ENCODE measurements at regions not wholly inside any gene's neighbourhood (a gene's known extent, or its start where the extent isn't known, plus 50 kb on each side); places are given as distances from the start of the nearest gene placed in this dataset.

DNA sequence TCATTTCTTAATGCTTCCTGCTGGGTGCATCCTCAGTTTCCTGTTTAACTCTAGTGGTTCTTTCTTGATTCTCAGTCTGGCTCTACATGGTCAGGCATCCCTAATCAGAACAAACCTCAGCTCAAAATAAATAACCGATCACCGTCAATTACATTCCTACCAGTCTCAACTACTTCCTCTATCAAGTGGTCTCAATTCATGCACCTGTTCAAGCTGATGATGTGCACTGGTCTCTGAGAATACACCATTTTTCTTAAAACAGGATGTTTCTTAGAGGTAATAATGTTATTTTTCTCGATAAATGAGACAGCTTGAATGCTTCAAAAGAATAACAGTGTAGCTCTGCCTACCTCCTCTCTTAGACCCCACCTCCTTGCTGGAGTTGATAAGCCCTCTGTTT, 420.9 kb downstream of the SOCS6 start:
- H3K27ac ChIP-seq (ENCODE audit: low read depth, low read length) = no peak overlapping the region
- BruUV-seq (replicated peaks) = no TSS peak
- DNase-seq (ENCODE audit: low read depth, low spot score) (no peak), ATAC-seq (no peak)
- H2AFZ ChIP-seq (ENCODE audit: low read depth, low read length, poor library complexity, severe bottlenecking) = no peak overlapping the region
- POLR2A ChIA-PET = no interaction called here
- H3K4me3 ChIP-seq (replicated peaks in 1 of 2; ENCODE audit: low read depth in 1 of 2, low read length in 2 of 2) = no peak overlapping the region
- no peaks in the 10 kb centered on the region for H3K9me2 ChIP-seq (ENCODE audit: insufficient read depth)
- H4K20me1 ChIP-seq (ENCODE audit: insufficient read depth) = no peaks in the 10 kb centered on the region
- intact Hi-C loops (cut with micrococcal nuclease) = no loop called here
- CTCF ChIA-PET = no interaction called here
- TF ChIP-seq, protein P1, sequence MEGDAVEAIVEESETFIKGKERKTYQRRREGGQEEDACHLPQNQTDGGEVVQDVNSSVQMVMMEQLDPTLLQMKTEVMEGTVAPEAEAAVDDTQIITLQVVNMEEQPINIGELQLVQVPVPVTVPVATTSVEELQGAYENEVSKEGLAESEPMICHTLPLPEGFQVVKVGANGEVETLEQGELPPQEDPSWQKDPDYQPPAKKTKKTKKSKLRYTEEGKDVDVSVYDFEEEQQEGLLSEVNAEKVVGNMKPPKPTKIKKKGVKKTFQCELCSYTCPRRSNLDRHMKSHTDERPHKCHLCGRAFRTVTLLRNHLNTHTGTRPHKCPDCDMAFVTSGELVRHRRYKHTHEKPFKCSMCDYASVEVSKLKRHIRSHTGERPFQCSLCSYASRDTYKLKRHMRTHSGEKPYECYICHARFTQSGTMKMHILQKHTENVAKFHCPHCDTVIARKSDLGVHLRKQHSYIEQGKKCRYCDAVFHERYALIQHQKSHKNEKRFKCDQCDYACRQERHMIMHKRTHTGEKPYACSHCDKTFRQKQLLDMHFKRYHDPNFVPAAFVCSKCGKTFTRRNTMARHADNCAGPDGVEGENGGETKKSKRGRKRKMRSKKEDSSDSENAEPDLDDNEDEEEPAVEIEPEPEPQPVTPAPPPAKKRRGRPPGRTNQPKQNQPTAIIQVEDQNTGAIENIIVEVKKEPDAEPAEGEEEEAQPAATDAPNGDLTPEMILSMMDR (IDR thresholded peaks at IDR 0.05 in 2 of 3, conservative IDR thresholded peaks at IDR 0.05 in 1 of 3; ENCODE audit: borderline replicate concordance in 1 of 3, insufficient read depth in 1 of 3, low read depth in 2 of 3, low read length in 2 of 3) = no peak
- TF ChIP-seq REST (IDR thresholded peaks at IDR 0.05; ENCODE audit: low read depth) (no peak), ZNF274 (IDR thresholded peaks at IDR 0.05; ENCODE audit: low read depth, low read length) (no peak), SP1 (IDR thresholded peaks at IDR 0.05; ENCODE audit: low read depth) (no peak), CEBPB (IDR thresholded peaks at IDR 0.05; ENCODE audit: low read depth) (no peak), CBX3 (IDR thresholded peaks at IDR 0.05; ENCODE audit: low read depth) (no peak)
- H3K79me2 ChIP-seq (ENCODE audit: insufficient read depth, low read length) = no peaks in the 10 kb centered on the region
- RAD21 ChIA-PET (ENCODE audit: low non-redundant PET in 1 of 2, low total read pairs in 2 of 2, uncharacterized antibody in 2 of 2, unreplicated experiment in 2 of 2) = no interaction called here
- H3K36me3 ChIP-seq (ENCODE audit: control insufficient read depth in 1 of 2, insufficient read depth in 2 of 2, low read length in 2 of 2) = no peaks in the 10 kb centered on the region
- no peak overlapping the region for H3K4me2 ChIP-seq (ENCODE audit: low read length)
- no peak overlapping the region for H3K9ac ChIP-seq (ENCODE audit: low read length)
- H3K27me3 ChIP-seq (ENCODE audit: insufficient read depth, low read length) = no peaks in the 10 kb centered on the region
- H3K4me1 ChIP-seq (ENCODE audit: control insufficient read depth in 1 of 2, insufficient read depth in 2 of 2, low read length in 2 of 2) = no peaks in the 10 kb centered on the region
- no peaks in the 10 kb centered on the region for H3K9me3 ChIP-seq (ENCODE audit: control insufficient read depth in 1 of 2, insufficient read depth in 1 of 2, low read depth in 1 of 2, low read length in 2 of 2)

Measured in HCT116 (cell line).